Endothelial cell of umbilical vein (primary cell): ENCODE measurements at regions not wholly inside any gene's neighbourhood (a gene's known extent, or its start where the extent isn't known, plus 50 kb on each side); places are given as distances from the start of the nearest gene placed in this dataset.

Experiments
- BruUV-seq: library from RNA; stranded (reverse); fragments of 400-500 nt; replicated peaks from 2 replicates; lab custom pipeline; 2021; lab: Mats Ljungman, UMichigan
- CTCF ChIA-PET: fragments of 300-600, 350-600 bp; sonication (Branson Sonifier 250); formaldehyde crosslinking; loops from one replicate; lab custom pipeline; 2021; ENCODE audit warnings: antibody characterized with exemption, inconsistent platforms; lab: Charles Lee
- POLR2A ChIA-PET: fragments of 300-600, 350-600 bp; sonication (Branson Sonifier 250); formaldehyde crosslinking; loops from one replicate; lab custom pipeline; 2021; ENCODE audit warnings: antibody characterized with exemption, inconsistent platforms; lab: Charles Lee
- DNase-seq: peaks from one replicate; pipeline ENCODE4 v3.0.0-alpha.2; 2011; ENCODE audit warnings: low read depth, low spot score
- FAIRE-seq: peaks from 2 replicates; lab custom pipeline; 2011; peaks lifted over from hg19 to GRCh38; lab: Jason Lieb, UNC
- H2AFZ ChIP-seq: 2 replicates; pipeline ENCODE4 v1.6.0; 2012; ENCODE audit warnings: low read depth, low read length, control low read depth, inconsistent platforms
- H3K27ac ChIP-seq: 2 replicates; pipeline ENCODE4 v1.5.1; 2011; ENCODE audit warnings: low read depth, mild to moderate bottlenecking, control low read depth, low read length, moderate library complexity; ENCODE audit not compliant: insufficient read depth
- H3K27me3 ChIP-seq, 2 experiments: 2 replicates each; pipeline versions ENCODE4 v1.6.0 to v1.6.1; 2011; ENCODE audit warnings: low read length in 2 of 2, mixed read lengths in 1 of 2; ENCODE audit not compliant: control insufficient read depth in 2 of 2, insufficient read depth in 2 of 2
- H3K36me3 ChIP-seq, 2 experiments: 2 replicates in 1 of 2; 3 replicates in 1 of 2; pipeline ENCODE4 v1.5.1; 2011; ENCODE audit warnings: low read length in 2 of 2, mild to moderate bottlenecking in 1 of 2, moderate library complexity in 1 of 2; ENCODE audit not compliant: control insufficient read depth in 2 of 2, insufficient read depth in 2 of 2; ENCODE audit errors: extremely low read depth in 1 of 2
- H3K4me1 ChIP-seq: 3 replicates; pipeline ENCODE4 v1.5.1; 2011; ENCODE audit warnings: mild to moderate bottlenecking, low read length; ENCODE audit not compliant: control insufficient read depth, insufficient read depth; ENCODE audit errors: extremely low read depth
- H3K4me2 ChIP-seq: 2 replicates; pipeline ENCODE4 v1.6.1; 2011; ENCODE audit warnings: low read length, control low read depth, mixed read lengths; ENCODE audit not compliant: insufficient read depth
- H3K4me3 ChIP-seq, 3 experiments: fragments of 200-600 bp in 1 of 3; sonication (generic), shearing (Covaris generic) in 1 of 3; replicated peaks in 1 of 3; 2 replicates each; pipeline ENCODE4 v1.5.1; 2011 to 2016; ENCODE audit warnings: control low read depth in 3 of 3, low read length in 3 of 3, mild to moderate bottlenecking in 2 of 3, inconsistent platforms in 1 of 3, low read depth in 1 of 3, moderate library complexity in 1 of 3; ENCODE audit not compliant: insufficient read depth in 1 of 3
- H3K79me2 ChIP-seq: 2 replicates; pipeline ENCODE4 v1.6.0; 2012; ENCODE audit warnings: low read length, inconsistent platforms; ENCODE audit not compliant: control insufficient read depth, insufficient read depth
- H3K9ac ChIP-seq: replicated peaks from 2 replicates; pipeline ENCODE3; 2011; ENCODE audit warnings: low read length, control low read depth; ENCODE audit not compliant: insufficient read depth; ENCODE audit errors: extremely low read depth
- H3K9me1 ChIP-seq: replicated peaks from 3 replicates; pipeline ENCODE4 v1.6.0; 2011; ENCODE audit warnings: mild to moderate bottlenecking, low read length; ENCODE audit not compliant: control insufficient read depth, insufficient read depth; ENCODE audit errors: extremely low read depth
- H3K9me3 ChIP-seq: replicated peaks from 2 replicates; pipeline ENCODE4 v1.5.1; 2012; ENCODE audit warnings: low read length, inconsistent platforms; ENCODE audit not compliant: control insufficient read depth, insufficient read depth
- H4K20me1 ChIP-seq: replicated peaks from 2 replicates; pipeline ENCODE3; 2011; ENCODE audit warnings: mild to moderate bottlenecking, low read length; ENCODE audit not compliant: control insufficient read depth, insufficient read depth; ENCODE audit errors: extremely low read depth
- EZH2 ChIP-seq: IDR thresholded peaks from 2 replicates; pipeline ENCODE4 v1.6.1; 2012; ENCODE audit warnings: borderline replicate concordance, low read depth, mild to moderate bottlenecking, moderate library complexity, low read length, inconsistent platforms; ENCODE audit not compliant: severe bottlenecking
- FOS ChIP-seq: IDR thresholded peaks from 2 replicates; pipeline ENCODE4 v1.6.1; 2011; ENCODE audit warnings: mild to moderate bottlenecking, low read length, moderate library complexity, borderline replicate concordance; ENCODE audit not compliant: insufficient read depth
- GATA2 ChIP-seq: IDR thresholded peaks from 2 replicates; pipeline ENCODE4 v1.7.0; 2011; ENCODE audit warnings: low read depth, mild to moderate bottlenecking, moderate library complexity, mixed read lengths, low read length; ENCODE audit not compliant: insufficient read length, insufficient read depth
- JUN ChIP-seq: IDR thresholded peaks from 2 replicates; pipeline ENCODE4 v1.6.1; 2011; ENCODE audit warnings: borderline replicate concordance, low read depth; ENCODE audit not compliant: insufficient read length, insufficient read depth
- MAX ChIP-seq: IDR thresholded peaks from 2 replicates; pipeline ENCODE4 v1.6.1; 2011; ENCODE audit not compliant: insufficient read depth, insufficient read length
- MYC ChIP-seq: IDR thresholded peaks from one replicate; pipeline ENCODE4 v1.6.1; 2011; ENCODE audit warnings: mild to moderate bottlenecking, low read depth, low read length
- POLR2A ChIP-seq: IDR thresholded peaks from 2 replicates; pipeline ENCODE4 v1.6.1; 2012; ENCODE audit warnings: low read depth, mild to moderate bottlenecking, control low read depth, low read length
- POLR2AphosphoS5 ChIP-seq: IDR thresholded peaks from 2 replicates; pipeline ENCODE4 v1.6.1; 2012; ENCODE audit warnings: low read depth, mild to moderate bottlenecking, control low read depth, low read length, moderate library complexity; ENCODE audit not compliant: insufficient read depth
- dilution Hi-C: fragments of 300-500 bp; cut with MboI; formaldehyde crosslinking; loops from one replicate; pipeline ENCODE4 v1.15.0; 2019; ENCODE audit warnings: low sequenced_read_pairs; ENCODE audit not compliant: extremely low pct_ligation_motif_present
- intact Hi-C: fragments of 100-400 bp; cut with micrococcal nuclease; formaldehyde crosslinking; loops from one replicate; pipeline ENCODE4 v1.10.0; 2022
- TF ChIP-seq, protein P1 (sequence below), 2 donors: IDR thresholded peaks; 1 replicate in 1 of 2; 2 replicates in 1 of 2; pipeline ENCODE4 v1.5.1; 2011; ENCODE audit warnings: low read length in 2 of 2, mild to moderate bottlenecking in 2 of 2, moderate library complexity in 2 of 2, control low read depth in 1 of 2, inconsistent platforms in 1 of 2, low read depth in 1 of 2; ENCODE audit not compliant: insufficient read depth in 1 of 2; ENCODE audit errors: extremely low read depth in 1 of 2

DNA sequence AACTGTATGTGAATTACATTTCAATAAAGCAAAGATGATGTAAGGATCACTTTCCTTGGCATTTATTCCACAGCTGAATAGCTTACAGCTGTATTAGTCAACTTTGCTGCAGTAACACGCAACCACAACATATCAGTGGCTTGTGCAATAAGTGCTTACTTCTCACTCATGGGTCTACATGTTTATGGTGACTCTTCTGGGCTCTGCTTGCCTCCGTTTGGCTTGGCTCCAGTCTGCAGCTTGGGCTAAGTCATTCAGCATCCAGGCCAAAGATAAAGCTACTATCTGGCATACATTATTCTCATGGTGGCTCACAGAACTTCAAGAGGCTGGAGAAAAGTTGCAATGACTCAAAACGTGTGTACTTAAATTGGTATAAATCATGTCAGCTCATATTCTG, 355.0 kb downstream of the RNF144A start:
- no peaks in the 10 kb centered on the region for H3K36me3 ChIP-seq
- TF ChIP-seq MAX (no peak), MYC (no peak), POLR2AphosphoS5 (no peak), GATA2 (no peak), JUN (no peak), FOS (no peak), EZH2 (no peak), POLR2A (no peak)
- TF ChIP-seq, protein P1, sequence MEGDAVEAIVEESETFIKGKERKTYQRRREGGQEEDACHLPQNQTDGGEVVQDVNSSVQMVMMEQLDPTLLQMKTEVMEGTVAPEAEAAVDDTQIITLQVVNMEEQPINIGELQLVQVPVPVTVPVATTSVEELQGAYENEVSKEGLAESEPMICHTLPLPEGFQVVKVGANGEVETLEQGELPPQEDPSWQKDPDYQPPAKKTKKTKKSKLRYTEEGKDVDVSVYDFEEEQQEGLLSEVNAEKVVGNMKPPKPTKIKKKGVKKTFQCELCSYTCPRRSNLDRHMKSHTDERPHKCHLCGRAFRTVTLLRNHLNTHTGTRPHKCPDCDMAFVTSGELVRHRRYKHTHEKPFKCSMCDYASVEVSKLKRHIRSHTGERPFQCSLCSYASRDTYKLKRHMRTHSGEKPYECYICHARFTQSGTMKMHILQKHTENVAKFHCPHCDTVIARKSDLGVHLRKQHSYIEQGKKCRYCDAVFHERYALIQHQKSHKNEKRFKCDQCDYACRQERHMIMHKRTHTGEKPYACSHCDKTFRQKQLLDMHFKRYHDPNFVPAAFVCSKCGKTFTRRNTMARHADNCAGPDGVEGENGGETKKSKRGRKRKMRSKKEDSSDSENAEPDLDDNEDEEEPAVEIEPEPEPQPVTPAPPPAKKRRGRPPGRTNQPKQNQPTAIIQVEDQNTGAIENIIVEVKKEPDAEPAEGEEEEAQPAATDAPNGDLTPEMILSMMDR (IDR thresholded peaks at IDR 0.05; ENCODE audit: extremely low read depth in 1 of 2, insufficient read depth in 1 of 2, low read depth in 1 of 2, low read length in 2 of 2), result no peak
- no peaks in the 10 kb centered on the region for H3K79me2 ChIP-seq
- no peak overlapping the region for H2AFZ ChIP-seq
- no peaks in the 10 kb centered on the region for H3K9me1 ChIP-seq
- H3K4me3 ChIP-seq, result no peak overlapping the region
- FAIRE-seq, result no peak
- H3K9me3 ChIP-seq, result peaks cover 1% of the 10 kb centered on the region
- no peak overlapping the region for H3K9ac ChIP-seq
- dilution Hi-C loops, result no loop called here
- H3K4me1 ChIP-seq, result no peaks in the 10 kb centered on the region
- intact Hi-C loops, result no loop called here
- no peak overlapping the region for H3K27ac ChIP-seq
- H3K4me2 ChIP-seq, result no peak overlapping the region
- DNase-seq, result no peak
- CTCF ChIA-PET, result no interaction called here
- BruUV-seq, result no TSS peak
- H4K20me1 ChIP-seq, result no peaks in the 10 kb centered on the region
- H3K27me3 ChIP-seq, result no peaks in the 10 kb centered on the region
- POLR2A ChIA-PET, result no interaction called here
